ENCODE measurements at regions not wholly inside any gene's neighbourhood (a gene's known extent, or its start where the extent isn't known, plus 50 kb on each side); places are given as distances from the start of the nearest gene placed in this dataset.

GRCh38 chr5:145403992-145404391 is 431.1 kb downstream of the PRELID2 start:
- TF ChIP-seq CTCF (IDR thresholded peaks at IDR 0.05; ENCODE audit: insufficient read depth, low read length) (no peak), GABPA (IDR thresholded peaks at IDR 0.05; ENCODE audit: low read depth) (no peak), POLR2AphosphoS5 (IDR thresholded peaks at IDR 0.05; ENCODE audit: low read depth) (no peak), REST (IDR thresholded peaks at IDR 0.05; ENCODE audit: insufficient replicate concordance, low read depth) (no peak)
